ENCODE measurements at regions not wholly inside any gene's neighbourhood (a gene's known extent, or its start where the extent isn't known, plus 50 kb on each side); places are given as distances from the start of the nearest gene placed in this dataset.

DNA sequence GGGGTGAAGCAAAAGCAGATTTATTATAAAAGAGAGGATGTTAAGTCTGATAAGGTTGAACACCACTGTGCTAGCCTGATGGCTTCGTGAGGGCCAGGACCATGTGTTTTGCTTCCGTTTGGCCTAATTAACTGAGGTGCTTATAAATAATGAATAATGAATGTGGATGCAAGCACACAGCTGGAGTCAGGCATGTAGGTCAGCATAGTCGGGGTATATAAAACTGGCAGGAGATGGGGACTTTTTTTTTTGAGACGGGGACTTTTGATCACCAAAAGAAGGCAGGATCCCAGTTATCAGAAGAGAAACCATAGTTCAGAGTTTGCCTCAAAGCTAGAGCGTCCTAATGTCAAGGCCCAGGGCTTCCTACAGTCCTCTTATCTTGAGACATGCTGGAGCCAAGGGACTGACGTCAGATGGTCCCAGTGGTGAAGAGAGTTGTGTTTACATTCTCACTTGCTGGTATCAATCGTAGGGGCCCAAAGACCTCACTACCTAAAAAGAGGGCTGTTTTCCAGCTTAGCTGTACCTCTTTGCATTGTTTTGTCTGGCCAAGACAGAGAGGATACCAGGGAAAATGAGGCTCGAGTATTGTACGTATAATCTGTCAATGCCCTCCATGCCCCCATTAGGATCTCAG is 50.4 kb downstream of the RTL9 start:
- H3K36me3 ChIP-seq (ENCODE audit: control insufficient read depth in 5 of 5, insufficient read depth in 5 of 5, low read length in 5 of 5) = no peaks in the 10 kb centered on the region
- no peaks in the 10 kb centered on the region for H3K9me3 ChIP-seq (ENCODE audit: control insufficient read depth in 5 of 5, low read length in 5 of 5)
- peaks cover 0 to 20% (median 12%) of the 10 kb centered on the region in 5 donors for H3K27me3 ChIP-seq (ENCODE audit: control insufficient read depth in 5 of 5, insufficient read depth in 4 of 5, low read length in 5 of 5)
- H3K27ac ChIP-seq (ENCODE audit: low read depth, low read length) = no peak overlapping the region
- peaks cover 0 to 4% (median 0%) of the 10 kb centered on the region in 5 donors for H3K4me1 ChIP-seq (ENCODE audit: control insufficient read depth in 5 of 5, insufficient read depth in 5 of 5, low read length in 5 of 5)
- H3K4me3 ChIP-seq (ENCODE audit: low read depth in 1 of 5, low read length in 5 of 5) = no peak overlapping the region
- no peak overlapping the region for H3K9ac ChIP-seq (ENCODE audit: low read length in 5 of 5)

DNA sequence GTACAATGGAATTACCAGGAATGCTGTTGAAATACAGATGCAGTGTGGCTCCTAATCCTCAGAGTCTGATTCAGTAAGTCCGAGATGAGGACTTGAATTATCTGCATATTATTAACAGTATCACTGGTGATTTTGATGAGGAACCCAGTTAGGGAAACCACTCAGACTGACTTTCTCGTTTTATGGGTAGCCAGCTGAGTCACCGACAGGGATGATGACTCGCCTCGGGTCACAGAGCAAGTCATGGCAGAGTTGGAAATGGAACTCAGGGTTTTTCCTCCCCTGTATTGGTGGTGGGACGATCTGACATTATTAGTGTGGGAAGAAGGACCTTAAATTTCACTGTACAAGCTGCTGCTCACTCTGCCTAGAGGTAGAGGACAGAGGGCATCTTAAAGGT is 51.3 kb downstream of the RTL9 start:
- Histone ChIP-seq H3K36me3 (ENCODE audit: control insufficient read depth in 5 of 5, insufficient read depth in 5 of 5, low read length in 5 of 5) (no peaks in the 10 kb centered on the region), H3K27me3 (ENCODE audit: control insufficient read depth in 5 of 5, insufficient read depth in 4 of 5, low read length in 5 of 5) (peaks cover 0 to 20% (median 18%) of the 10 kb centered on the region in 5 donors), H3K4me1 (ENCODE audit: control insufficient read depth in 5 of 5, insufficient read depth in 5 of 5, low read length in 5 of 5) (peaks cover 0 to 4% (median 0%) of the 10 kb centered on the region in 5 donors), H3K9ac (ENCODE audit: low read length in 5 of 5) (no peak overlapping the region), H3K4me3 (ENCODE audit: low read depth in 1 of 5, low read length in 5 of 5) (no peak overlapping the region), H3K27ac (ENCODE audit: low read depth, low read length) (no peak overlapping the region), H3K9me3 (ENCODE audit: control insufficient read depth in 5 of 5, low read length in 5 of 5) (no peaks in the 10 kb centered on the region)

DNA sequence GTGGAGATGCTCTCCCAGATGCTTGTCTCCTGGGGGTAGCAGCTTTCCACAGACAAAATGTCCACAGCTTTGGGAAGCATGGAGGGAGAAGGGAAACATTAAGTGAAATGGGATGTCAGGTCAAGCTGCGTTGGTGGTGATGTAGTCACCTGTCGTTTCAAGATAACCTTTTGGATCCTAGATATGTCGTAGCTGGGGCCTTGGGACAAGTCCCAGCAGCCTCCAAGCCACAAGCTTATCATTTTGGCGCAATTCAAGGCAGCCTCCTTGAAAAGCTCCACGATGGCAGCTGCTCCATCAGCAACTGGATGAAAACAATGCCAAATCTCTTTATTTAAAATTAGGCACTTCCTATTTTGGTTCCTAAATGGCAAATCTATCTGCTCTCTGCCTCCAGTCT is 52.0 kb downstream of the RTL9 start:
- Histone ChIP-seq H3K36me3 (ENCODE audit: control insufficient read depth in 5 of 5, insufficient read depth in 5 of 5, low read length in 5 of 5) (no peaks in the 10 kb centered on the region), H3K9me3 (ENCODE audit: control insufficient read depth in 5 of 5, low read length in 5 of 5) (no peaks in the 10 kb centered on the region), H3K27me3 (ENCODE audit: control insufficient read depth in 5 of 5, insufficient read depth in 4 of 5, low read length in 5 of 5) (peaks cover 0 to 20% (median 18%) of the 10 kb centered on the region in 5 donors), H3K9ac (ENCODE audit: low read length in 5 of 5) (no peak overlapping the region), H3K4me1 (ENCODE audit: control insufficient read depth in 5 of 5, insufficient read depth in 5 of 5, low read length in 5 of 5) (peaks cover 0 to 4% (median 0%) of the 10 kb centered on the region in 5 donors), H3K4me3 (ENCODE audit: low read depth in 1 of 5, low read length in 5 of 5) (no peak overlapping the region), H3K27ac (ENCODE audit: low read depth, low read length) (no peak overlapping the region)

DNA sequence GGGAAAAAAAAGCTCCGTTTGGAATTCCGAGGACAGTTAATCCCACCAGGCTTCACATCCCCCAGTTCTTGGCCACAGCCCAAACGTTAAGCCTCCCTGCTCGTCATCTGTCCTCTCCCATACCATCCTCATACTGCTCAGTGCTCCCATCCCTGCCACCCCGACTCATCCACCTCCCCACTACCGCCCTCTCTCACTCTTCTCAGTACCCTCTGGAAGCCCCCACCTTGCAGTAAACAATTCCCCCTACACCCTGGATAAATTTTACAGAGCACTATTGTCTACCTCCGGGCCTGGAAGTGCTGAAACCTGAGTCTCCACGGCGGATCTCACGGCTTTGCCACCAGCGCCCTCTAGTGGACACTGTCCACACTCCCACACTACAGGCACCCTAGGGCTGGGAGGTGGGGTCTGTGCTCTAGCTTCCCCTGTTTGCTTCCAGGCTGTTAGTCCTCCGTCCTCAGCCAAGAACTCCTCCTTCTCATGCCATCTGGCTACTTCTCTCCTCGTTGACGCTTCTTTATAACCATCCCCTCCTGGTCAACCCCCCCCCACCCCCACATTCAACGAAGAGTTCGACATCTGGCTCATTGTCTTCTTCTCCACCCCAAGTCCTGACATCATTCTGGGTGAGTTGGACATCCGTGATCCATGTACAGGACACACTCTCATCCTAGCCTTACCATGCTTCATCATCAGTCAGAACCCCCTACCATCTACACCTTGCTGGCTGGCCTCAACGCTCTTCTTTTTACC is 54.5 kb downstream of the RTL9 start:
- Histone ChIP-seq H3K4me1 (ENCODE audit: control insufficient read depth in 5 of 5, insufficient read depth in 5 of 5, low read length in 5 of 5) (peaks cover 0 to 4% (median 0%) of the 10 kb centered on the region in 5 donors), H3K36me3 (ENCODE audit: control insufficient read depth in 5 of 5, insufficient read depth in 5 of 5, low read length in 5 of 5) (no peaks in the 10 kb centered on the region), H3K27me3 (ENCODE audit: control insufficient read depth in 5 of 5, insufficient read depth in 4 of 5, low read length in 5 of 5) (peaks cover 0 to 24% (median 15%) of the 10 kb centered on the region in 5 donors), H3K4me3 (ENCODE audit: low read depth in 1 of 5, low read length in 5 of 5) (no peak overlapping the region), H3K9ac (ENCODE audit: low read length in 5 of 5) (no peak overlapping the region), H3K27ac (ENCODE audit: low read depth, low read length) (no peak overlapping the region), H3K9me3 (ENCODE audit: control insufficient read depth in 5 of 5, low read length in 5 of 5) (no peaks in the 10 kb centered on the region)

- H3K36me3 ChIP-seq (ENCODE audit: control insufficient read depth in 5 of 5, insufficient read depth in 5 of 5, low read length in 5 of 5) = no peaks in the 10 kb centered on the region
- peaks cover 0 to 25% (median 14%) of the 10 kb centered on the region in 5 donors for H3K27me3 ChIP-seq (ENCODE audit: control insufficient read depth in 5 of 5, insufficient read depth in 4 of 5, low read length in 5 of 5)
- H3K4me3 ChIP-seq (ENCODE audit: low read depth in 1 of 5, low read length in 5 of 5) = no peak overlapping the region
- no peak overlapping the region for H3K9ac ChIP-seq (ENCODE audit: low read length in 5 of 5)
- H3K27ac ChIP-seq (ENCODE audit: low read depth, low read length) = no peak overlapping the region
- H3K4me1 ChIP-seq (ENCODE audit: control insufficient read depth in 5 of 5, insufficient read depth in 5 of 5, low read length in 5 of 5) = peaks cover 0 to 4% (median 0%) of the 10 kb centered on the region in 5 donors
- H3K9me3 ChIP-seq (ENCODE audit: control insufficient read depth in 5 of 5, low read length in 5 of 5) = no peaks in the 10 kb centered on the region
These were observed 55.1 kb downstream of the RTL9 start for GRCh38 chrX:110413727-110414124.

GRCh38 chrX:110414273-110414672 is 55.6 kb downstream of the RTL9 start:
- peaks cover 0 to 4% (median 0%) of the 10 kb centered on the region in 5 donors for H3K4me1 ChIP-seq (ENCODE audit: control insufficient read depth in 5 of 5, insufficient read depth in 5 of 5, low read length in 5 of 5)
- H3K9ac ChIP-seq (ENCODE audit: low read length in 5 of 5) = no peak overlapping the region
- no peaks in the 10 kb centered on the region for H3K36me3 ChIP-seq (ENCODE audit: control insufficient read depth in 5 of 5, insufficient read depth in 5 of 5, low read length in 5 of 5)
- no peaks in the 10 kb centered on the region for H3K9me3 ChIP-seq (ENCODE audit: control insufficient read depth in 5 of 5, low read length in 5 of 5)
- no peak overlapping the region for H3K27ac ChIP-seq (ENCODE audit: low read depth, low read length)
- peaks cover 0 to 25% (median 15%) of the 10 kb centered on the region in 5 donors for H3K27me3 ChIP-seq (ENCODE audit: control insufficient read depth in 5 of 5, insufficient read depth in 4 of 5, low read length in 5 of 5)
- H3K4me3 ChIP-seq (ENCODE audit: low read depth in 1 of 5, low read length in 5 of 5) = no peak overlapping the region

GRCh38 chrX:110414679-110415439 is 56.2 kb downstream of the RTL9 start:
- Histone ChIP-seq H3K9me3 (ENCODE audit: control insufficient read depth in 5 of 5, low read length in 5 of 5) (no peaks in the 10 kb centered on the region), H3K4me1 (ENCODE audit: control insufficient read depth in 5 of 5, insufficient read depth in 5 of 5, low read length in 5 of 5) (peaks cover 0 to 4% (median 0%) of the 10 kb centered on the region in 5 donors), H3K36me3 (ENCODE audit: control insufficient read depth in 5 of 5, insufficient read depth in 5 of 5, low read length in 5 of 5) (no peaks in the 10 kb centered on the region), H3K27ac (ENCODE audit: low read depth, low read length) (no peak overlapping the region), H3K27me3 (ENCODE audit: control insufficient read depth in 5 of 5, insufficient read depth in 4 of 5, low read length in 5 of 5) (peaks cover 0 to 25% (median 10%) of the 10 kb centered on the region in 5 donors), H3K9ac (ENCODE audit: low read length in 5 of 5) (no peak overlapping the region), H3K4me3 (ENCODE audit: low read depth in 1 of 5, low read length in 5 of 5) (no peak overlapping the region)

GRCh38 chrX:110415440-110416170 is 57.0 kb downstream of the RTL9 start:
- Histone ChIP-seq H3K4me1 (ENCODE audit: control insufficient read depth in 5 of 5, insufficient read depth in 5 of 5, low read length in 5 of 5) (peaks cover 0 to 4% (median 0%) of the 10 kb centered on the region in 5 donors), H3K9me3 (ENCODE audit: control insufficient read depth in 5 of 5, low read length in 5 of 5) (no peaks in the 10 kb centered on the region), H3K4me3 (ENCODE audit: low read depth in 1 of 5, low read length in 5 of 5) (no peak overlapping the region), H3K36me3 (ENCODE audit: control insufficient read depth in 5 of 5, insufficient read depth in 5 of 5, low read length in 5 of 5) (no peaks in the 10 kb centered on the region), H3K27ac (ENCODE audit: low read depth, low read length) (no peak overlapping the region), H3K9ac (ENCODE audit: low read length in 5 of 5) (no peak overlapping the region), H3K27me3 (ENCODE audit: control insufficient read depth in 5 of 5, insufficient read depth in 4 of 5, low read length in 5 of 5) (peaks cover 0 to 31% (median 10%) of the 10 kb centered on the region in 5 donors)

- no peak overlapping the region for H3K4me3 ChIP-seq (ENCODE audit: low read depth in 1 of 5, low read length in 5 of 5)
- peaks cover 0 to 31% (median 15%) of the 10 kb centered on the region in 5 donors for H3K27me3 ChIP-seq (ENCODE audit: control insufficient read depth in 5 of 5, insufficient read depth in 4 of 5, low read length in 5 of 5)
- H3K36me3 ChIP-seq (ENCODE audit: control insufficient read depth in 5 of 5, insufficient read depth in 5 of 5, low read length in 5 of 5) = no peaks in the 10 kb centered on the region
- H3K9me3 ChIP-seq (ENCODE audit: control insufficient read depth in 5 of 5, low read length in 5 of 5) = no peaks in the 10 kb centered on the region
- H3K27ac ChIP-seq (ENCODE audit: low read depth, low read length) = no peak overlapping the region
- no peak overlapping the region for H3K9ac ChIP-seq (ENCODE audit: low read length in 5 of 5)
- H3K4me1 ChIP-seq (ENCODE audit: control insufficient read depth in 5 of 5, insufficient read depth in 5 of 5, low read length in 5 of 5) = peaks cover 0 to 4% (median 0%) of the 10 kb centered on the region in 5 donors
These were observed 58.5 kb downstream of the RTL9 start for GRCh38 chrX:110417128-110417527.
